Non-pigmented ciliary epithelial cell (primary cell): ENCODE measurements at regions not wholly inside any gene's neighbourhood (a gene's known extent, or its start where the extent isn't known, plus 50 kb on each side); places are given as distances from the start of the nearest gene placed in this dataset.
A peak's percentile ranks its signal among the peaks of the same experiment; 100 is the strongest.
"Not testable (repeated sequence)": the region's sequence is repeated elsewhere in the genome, so short reads cannot be mapped to it uniquely, and the experiment has no call there.

Experiments
- DNase-seq: peaks from one replicate; pipeline ENCODE4 v3.0.0-alpha.2; 2010; ENCODE audit warnings: low read depth

DNA sequence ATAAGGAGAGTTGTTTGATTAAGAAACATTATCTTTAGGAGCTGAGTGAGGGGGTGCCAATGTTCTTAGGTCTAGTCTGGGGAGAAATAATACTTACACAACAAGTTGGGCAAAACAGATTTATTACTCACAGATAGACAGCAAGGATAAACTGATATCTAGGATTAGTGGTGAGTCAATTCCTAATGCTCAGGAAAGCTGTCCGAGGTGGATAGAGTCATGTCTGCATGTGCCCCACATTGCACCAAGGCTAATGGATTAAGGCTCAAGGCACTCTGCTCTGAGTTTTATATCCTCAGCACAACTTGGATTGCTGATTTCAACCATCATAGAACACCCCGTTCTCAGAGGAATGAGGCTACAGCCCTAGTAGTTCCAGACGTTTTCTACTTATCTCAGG, 1042.3 kb downstream of the OTOL1 start:
- no peak for DNase-seq

DNA sequence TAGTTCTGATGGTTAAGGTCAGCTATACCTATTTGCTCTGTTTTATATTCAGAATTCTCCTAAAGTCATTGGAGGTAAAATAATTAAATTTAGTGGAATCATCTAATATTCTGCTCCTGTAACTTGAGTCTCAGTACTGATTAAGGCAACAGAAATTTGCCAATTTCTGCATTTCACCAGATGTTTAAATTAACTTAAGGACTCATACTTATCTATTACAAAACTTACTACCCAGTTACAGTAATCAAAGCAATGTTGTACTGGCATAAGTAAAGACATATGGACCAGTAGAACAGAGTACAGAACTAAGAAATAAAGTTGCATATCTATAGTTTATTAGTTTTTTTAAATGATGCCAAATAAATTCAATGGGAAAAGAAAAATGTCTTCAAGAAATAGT, 1043.8 kb downstream of the OTOL1 start:
- DNase-seq = no peak

DNA sequence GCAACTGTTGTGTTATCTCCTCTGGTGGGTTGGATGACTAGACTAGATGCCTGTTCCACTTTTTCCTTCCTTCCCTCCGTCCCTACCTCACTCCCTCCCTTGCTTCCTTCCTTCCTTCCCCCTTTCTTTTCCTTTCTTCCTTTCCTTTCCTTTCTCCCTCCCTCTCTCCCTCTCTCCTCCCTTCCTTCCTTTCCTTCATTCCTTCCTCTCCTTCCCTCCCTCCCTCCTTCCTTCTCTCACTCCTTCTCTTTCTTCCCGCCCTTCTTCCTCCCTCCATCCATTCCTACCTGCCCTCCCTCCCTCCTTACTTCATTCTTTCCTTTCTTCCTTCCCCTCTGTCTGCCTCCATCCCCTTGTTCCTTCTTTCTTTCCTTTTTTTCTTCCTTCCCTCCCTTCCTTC, 1045.3 kb downstream of the OTOL1 start:
- no peak for DNase-seq

DNA sequence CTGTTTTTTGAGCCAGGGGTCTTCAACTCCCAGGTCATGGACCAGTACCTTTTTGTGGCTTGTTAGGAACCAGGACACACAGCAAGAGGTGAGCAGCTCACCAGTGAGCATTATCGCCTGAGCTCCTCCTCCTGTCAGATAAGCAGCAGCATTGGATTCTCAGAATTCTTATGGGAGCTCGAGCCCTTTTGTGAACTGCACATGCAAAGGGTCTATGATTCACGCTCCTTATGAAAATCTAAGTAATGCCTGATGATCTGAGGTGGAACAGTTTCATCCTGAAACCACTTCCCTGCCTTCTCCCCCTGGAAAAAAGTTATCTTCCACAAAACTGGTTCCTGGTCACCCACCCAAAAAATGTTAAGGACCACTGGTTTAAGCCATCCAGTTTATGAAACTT, 1047.6 kb downstream of the OTOL1 start:
- DNase-seq = no peak

DNA sequence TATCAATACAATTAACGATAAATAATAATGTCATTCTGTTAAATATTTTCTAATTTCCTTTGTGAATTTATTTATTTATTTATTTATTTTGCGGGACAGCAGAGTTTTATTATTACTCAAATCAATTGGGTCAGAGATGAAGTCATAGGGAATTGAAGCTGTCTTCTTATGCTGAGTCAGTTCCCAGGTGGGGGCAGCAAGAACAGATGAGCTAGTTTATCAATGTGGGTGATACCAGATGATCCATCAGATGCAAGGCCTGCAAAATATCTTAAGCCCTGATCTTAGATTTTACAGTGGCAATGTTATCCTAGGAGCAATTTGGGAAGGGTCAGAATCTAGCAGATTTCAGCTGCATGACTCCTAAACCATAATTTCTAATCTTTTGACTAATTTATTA, 1050.3 kb downstream of the OTOL1 start:
- no peak for DNase-seq

DNA sequence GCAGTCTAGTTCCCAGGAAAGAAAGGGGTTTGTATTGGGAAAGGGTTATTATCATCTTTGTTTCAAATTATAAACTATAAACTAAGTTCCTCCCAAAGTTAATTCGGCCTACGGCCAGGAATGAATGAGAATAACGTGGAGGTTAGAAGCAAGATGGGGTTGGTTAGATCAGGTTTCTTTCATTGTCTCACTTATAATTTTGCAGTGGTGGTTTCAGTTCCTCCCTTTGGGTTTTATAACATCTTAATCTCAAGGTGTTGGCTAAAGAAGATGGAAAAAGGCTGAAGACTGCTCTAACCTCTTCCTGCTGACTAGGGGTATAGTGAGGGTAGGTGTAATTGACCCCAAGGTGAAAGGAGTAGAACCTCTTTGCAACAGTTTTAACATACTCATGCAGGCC, 1050.7 kb downstream of the OTOL1 start:
- no peak for DNase-seq

DNA sequence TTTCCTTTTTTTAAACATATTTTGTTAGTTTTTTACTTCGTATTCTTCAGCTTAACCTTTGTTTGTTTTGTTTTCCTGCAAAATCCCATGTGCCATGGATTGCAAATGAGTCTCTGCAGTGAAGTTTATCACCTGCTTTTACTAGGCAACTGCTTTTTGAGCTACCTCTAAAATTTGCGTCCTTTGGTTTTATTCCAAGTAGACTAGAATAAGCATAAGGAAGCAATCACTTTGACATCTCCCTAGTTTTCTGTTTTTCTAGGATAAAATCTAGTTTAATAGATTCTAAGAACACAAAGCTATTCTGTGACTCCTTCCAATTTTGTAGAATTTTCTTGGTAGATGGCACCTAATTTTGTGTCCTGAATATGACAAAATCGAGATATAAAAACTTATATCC, 1059.2 kb downstream of the OTOL1 start:
- DNase-seq = no peak

DNA sequence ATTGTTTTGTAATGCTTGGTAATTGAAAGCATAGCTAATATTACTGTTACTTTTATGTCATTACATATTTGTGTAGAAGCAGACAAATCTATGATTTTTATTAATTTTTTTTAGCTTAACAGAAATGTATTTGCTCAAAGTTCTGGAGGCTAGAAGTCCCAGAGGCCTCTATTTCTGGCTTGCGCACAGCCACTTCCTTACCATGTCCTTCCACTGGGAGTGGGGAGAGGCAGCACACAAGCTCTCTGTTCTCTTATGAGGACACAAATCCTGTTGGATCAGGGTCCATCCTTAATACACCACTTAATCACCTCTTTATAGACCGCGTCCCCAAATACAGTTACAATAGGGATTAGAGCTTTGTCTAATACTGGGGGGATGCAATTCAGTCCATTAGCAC, 1061.4 kb downstream of the OTOL1 start:
- no peak for DNase-seq

DNA sequence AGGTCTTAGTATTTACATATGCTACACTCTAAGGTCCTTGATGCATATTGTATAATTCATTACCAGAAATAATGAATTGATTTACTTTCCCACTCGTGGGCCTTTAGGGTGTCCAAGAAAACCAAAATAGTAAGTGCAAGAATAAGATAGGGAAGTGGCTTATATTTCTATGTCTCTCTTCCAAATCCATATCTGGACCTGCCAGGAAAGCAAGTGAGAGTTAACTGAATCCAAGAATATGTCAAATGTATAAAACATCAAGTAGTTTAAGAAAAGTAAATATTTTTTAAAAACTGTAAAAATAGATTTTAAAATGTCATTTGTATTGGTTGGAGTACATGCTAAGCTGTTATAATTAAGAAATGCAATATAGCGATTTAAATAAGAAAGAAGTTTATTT, 1072.1 kb downstream of the OTOL1 start:
- DNase-seq = no peak

DNA sequence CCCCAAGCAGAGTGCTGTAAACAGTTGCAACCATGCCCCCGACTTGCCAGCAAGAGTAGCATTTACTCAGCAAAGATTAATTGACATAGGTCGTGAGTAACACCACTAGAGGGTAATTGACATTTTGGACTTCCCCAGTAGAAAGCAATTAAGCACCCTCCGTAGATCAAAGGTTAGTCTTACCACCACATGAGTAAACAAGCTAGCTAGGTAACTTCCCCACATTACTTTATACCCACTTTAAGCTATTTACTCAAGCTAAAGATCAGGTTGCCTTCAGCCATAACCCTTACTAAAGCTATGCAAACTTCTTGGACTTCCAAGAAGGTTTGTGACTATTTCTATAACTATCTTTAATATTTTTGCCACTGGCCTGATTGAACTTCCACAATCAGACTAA, 1072.7 kb downstream of the OTOL1 start:
- DNase-seq = no peak

DNA sequence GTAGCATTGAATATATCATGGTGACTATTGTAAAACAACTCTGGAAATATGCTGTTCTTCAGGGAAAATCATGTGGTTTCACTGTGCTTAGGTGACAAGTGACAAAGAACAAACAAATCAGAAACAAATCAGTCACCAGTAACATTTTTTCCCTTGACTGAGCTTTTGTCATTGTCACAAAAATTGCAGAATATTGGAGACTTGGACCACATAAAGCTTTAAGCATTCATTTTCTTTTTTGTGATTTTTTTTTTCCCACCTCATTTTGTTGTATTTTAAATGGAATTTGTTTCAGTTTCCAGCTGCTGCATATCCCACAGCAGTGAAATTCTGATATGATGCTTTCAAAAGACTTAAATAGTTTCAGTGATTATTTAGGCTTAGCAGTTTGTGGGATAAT, 1088.4 kb downstream of the OTOL1 start:
- DNase-seq = no peak

DNA sequence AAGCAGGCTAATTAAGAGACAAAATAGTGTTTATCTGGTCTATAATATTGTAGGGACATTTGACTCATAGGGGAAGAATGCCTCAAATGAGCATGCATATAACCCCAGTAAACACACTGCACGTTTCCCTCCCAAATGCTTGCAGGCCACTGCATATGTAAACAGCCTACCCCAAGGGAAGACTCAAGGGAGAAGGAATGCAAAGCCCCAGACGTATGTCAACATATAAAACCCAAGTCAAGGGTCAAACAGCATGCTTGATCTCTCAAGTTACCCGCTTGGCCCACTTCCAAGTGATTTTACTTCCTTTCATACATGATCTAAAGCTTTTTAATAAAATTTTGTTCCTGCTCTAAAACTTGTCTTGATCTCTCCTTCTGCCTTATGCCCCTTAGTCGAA, 1090.0 kb downstream of the OTOL1 start:
- peak; percentile 9 for DNase-seq

DNA sequence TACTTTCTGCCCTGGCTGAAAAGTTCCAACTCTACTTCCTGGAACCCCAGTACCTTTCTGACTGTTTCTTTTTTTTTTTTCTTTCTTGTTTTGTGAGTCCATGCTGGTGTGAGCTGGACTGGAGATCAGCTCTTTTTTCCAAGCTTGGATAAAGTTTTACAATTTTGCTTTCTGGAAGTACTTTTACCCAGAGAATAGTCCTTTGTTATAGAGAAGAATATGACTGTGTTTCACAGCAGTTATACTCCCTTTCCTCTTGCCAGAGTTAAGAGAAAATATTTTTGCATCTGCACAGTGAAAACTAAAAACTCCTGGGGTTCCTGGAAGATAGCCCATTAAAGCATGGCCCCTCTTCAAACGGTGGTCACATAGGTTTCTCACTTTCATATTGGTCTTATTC, 1100.6 kb downstream of the OTOL1 start:
- DNase-seq = no peak

DNA sequence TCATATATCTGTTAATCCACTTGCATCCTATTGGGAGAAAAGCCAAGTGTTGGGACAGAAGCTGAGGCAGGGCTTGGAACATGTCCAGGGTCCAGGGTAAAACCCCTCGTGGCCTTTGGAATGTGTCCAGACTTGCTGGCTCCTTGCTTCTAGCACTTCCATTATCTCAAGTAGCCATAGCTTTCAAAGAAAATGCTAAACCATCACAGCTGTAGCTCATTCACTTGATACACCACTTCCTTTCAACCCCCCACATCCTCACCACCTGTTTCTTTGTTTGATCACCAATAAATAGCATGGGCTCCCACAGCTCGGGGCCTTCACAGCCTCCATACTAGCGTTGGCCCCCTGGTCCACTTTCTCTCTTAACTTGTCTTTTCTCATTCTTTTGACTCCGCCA, 1101.9 kb downstream of the OTOL1 start:
- not testable (repeated sequence) for DNase-seq

DNA sequence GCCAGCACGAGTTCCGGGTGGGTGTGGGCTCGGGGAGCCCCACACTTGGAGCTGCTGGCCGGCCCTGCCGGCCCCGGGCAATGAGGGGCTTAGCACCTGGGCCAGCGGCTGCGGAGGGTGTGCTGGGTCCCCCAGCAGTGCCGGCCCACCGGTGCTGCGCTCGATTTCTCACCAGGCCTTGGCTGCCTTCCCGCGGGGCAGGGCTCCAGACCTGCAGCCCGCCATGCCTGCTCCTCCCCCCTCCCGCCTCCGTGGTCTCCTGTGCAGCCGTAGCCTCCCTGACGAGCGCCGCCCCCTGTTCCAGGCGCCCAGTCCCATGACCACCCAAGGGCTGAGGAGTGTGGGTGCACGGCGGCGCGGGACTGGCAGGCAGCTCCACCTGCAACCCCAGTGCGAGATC, 1103.1 kb downstream of the OTOL1 start:
- DNase-seq = not testable (repeated sequence)

DNA sequence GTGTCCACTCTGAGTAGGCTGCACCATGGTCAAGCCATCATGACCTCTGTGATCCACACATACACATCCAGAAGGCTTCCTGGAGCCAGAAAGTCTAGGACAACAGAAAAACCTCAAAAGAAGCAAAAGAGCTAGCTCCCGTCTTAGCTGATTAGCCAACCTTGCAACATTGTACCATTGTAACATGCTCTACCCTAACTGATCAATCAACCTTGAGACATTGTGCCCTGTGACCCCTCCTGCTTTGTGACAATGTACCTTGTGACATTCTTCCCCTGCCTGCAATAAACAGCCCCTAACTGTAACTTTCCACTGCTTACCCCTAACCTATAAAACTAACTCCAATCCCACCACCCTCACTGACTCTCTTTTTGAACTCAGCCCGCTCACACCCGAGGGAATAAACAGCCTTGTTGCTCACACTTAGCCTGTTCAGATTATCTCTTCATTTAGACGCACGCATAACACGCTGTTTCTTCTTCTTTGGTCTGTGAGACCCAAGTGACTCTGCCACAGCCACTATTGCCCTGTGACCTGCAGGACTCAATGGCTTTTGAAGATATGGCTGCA, 1104.6 kb downstream of the OTOL1 start:
- DNase-seq = no peak

DNA sequence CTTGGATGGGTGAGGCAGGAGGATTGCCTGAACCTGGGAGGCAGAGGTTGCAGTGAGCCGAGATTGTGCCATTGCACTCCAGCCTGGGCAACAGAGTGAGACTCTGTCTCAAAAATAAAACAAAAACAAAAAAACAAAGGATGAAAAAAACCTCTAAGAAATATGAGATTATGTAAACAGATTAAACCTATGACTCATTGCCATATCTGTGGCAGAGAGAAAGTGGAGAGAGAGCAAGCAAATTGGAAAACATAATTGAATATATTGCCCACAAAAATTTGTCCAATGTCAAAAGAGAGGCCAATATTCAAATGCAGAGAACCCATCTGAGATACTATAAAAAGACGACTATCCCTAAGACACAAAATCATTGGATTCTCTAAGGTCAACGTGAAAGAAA, 1106.0 kb downstream of the OTOL1 start:
- no peak for DNase-seq

DNA sequence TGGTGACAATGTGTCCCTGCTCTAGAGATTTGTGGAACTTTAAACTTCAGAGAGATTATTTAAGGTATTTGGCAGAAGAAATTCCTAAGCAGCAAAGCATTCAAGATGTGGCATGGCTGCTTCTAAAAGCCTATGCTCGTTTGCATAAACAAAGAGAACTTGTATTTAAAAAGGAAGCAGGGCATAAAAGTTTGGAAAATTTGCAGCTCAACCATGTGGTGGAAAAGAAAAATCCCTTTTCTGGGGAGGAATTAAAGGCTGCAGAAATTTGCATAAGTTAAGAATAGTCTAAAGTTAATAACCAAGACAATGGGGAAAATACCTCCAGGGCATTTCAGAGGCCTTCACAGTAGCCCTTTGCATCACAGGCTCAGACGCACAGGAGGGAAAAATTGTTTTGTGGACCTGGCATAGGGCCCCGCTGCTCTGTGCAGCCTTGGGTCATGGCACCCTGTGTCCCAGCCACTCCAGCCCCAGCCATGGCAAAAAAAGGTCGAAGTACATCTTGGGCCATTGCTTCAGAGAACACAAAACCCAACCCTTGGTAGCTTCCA, 1109.1 kb downstream of the OTOL1 start:
- DNase-seq = no peak

DNA sequence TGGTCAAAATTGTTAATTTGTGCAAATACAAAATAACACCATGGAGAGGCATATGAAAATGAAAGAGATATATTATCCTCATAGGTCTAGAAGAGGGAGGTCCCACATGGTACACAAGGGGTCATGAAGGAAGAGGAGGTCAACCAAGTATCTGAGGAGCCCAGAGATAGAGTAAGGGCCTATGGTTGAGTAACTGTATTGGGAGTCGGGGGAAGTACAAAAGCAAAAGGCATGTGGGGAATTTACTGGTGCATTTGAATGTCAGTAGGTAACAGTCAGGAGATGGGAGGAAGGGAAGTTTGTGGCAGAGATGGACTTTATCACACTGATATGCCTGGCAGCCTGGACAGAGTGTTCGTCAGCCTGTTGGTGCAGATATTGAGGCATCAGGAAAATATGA, 1113.7 kb downstream of the OTOL1 start:
- no peak for DNase-seq

DNA sequence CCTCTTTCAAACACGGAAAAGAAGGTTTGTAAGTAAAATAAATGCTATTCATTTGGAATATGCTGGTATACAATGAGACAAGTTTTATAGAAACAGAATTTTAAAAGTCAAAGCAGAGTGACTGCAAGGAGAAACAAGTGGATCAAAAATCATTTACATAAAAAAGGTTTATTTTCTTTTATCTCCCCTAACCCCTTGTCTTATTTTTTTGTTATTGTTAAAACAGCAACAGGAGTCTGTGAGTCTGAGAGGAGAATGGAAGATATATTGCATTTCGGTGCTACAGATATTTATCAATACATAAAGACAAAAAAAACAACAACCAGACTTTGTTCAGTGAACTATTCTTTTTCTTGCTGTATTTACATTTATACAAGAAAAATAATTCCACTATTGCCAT, 1116.4 kb downstream of the OTOL1 start:
- DNase-seq = no peak

DNA sequence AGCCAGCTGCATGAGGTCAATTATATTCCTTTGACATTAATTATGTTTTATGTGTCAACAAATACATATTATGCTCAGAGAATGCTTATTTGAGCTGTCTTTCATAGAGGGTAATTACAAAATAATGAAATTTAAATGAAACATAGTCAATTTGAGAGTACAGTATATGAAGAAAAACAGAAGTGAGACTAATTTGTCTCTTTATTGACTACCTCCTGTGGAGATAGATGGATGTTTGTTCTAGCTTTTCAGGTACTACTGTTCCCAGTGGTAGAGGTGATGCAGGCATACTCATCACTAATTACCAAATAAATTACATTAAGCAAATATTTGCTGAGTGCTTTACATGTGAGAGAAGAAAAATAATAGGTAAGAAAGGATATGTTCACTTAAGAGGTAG, 1129.6 kb downstream of the OTOL1 start:
- DNase-seq = no peak

DNA sequence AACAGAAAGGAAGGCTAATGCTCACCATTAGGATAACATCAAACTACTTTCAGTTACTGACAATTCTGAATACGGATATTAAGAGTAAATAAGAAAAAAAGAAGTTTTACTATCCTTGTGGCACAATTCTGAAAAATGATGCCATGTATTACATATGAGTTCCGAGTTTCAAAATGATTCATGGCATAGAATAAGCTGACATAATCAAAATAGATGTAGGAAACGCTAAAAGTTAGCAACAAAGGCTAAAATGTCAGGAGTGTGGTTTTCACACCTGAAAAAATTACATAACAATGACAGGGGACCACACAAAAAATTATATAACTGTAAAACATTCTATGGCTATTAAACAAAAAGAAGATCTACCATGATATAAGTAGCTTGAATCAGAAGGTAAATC, 1131.9 kb downstream of the OTOL1 start:
- no peak for DNase-seq

DNA sequence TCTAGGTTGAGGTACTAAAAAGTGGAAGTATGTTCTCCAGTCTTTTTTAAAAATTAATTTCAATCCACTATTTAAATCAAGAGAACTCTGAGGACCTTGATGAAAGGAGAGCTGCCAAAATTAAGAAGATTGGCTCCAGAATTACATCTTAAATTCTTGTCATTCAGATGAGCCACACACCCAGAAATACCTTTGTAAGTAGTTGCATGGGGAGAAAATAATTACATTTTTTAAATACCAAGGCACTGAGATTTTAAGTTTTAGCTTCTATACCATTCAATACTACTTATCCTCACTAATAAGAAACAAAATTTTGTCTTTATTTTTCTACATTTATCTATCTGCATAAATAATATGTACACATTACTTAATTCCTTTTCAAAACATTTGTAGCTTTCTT, 1132.8 kb downstream of the OTOL1 start:
- DNase-seq = no peak

DNA sequence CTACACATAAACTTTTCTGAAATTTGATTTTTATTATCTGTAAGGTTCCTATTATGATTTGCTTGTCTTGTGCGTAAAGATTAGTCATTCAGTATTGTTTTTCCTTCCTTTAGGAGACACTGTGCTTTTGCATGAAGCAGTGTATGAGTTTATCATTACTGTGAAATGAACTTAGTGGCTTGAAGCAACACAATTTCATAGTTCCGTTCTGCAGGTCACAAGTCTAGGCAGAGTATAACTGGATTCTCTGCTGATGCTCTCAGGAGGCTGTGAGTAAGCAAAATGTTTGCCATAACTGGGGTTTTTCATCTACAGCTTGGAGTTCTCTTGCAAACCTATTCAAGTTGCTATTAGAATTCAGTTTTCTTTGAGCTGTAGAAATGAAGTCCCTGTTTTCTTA, 1136.1 kb downstream of the OTOL1 start:
- DNase-seq = no peak

DNA sequence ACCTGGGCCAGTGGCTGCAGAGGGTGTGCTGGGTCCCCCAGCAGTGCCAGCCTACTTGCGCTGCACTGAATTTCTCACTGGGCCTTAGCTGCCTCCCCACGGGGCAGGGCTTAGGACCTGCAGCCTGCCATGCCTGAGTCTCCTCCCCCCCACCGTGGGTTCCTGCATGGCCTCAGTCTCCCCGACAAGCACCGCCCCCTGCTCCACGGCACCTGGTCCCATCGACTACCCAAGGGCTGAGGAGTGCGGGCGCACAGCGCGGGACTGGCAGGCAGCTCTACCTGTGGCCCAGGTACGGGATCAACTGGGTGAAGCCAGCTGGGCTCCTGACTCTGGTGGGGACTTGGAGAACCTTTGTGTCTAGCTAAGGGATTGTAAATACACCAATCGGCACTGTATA, 1143.6 kb downstream of the OTOL1 start:
- not testable (repeated sequence) for DNase-seq
